ENCODE measurements at regions not wholly inside any gene's neighbourhood (a gene's known extent, or its start where the extent isn't known, plus 50 kb on each side); places are given as distances from the start of the nearest gene placed in this dataset.

DNA sequence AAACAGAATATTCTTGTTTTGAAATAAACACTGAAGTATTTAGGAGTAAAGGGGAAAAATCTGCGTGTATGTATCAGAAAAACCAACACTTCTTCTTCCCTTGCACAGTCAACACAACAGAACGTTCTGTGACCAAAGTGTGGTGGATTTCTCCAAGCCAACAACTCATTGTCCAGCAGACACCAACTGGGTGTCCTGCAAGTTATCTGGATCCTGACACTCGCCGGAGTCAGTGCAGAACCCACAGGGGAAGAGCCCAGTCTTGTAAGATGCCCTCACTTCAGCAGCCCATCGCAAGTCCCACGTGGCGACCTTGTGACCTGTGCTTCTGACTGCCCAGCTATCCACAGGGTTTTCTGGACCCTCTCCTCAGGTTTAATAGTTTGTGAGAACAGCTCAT, 630.7 kb upstream of the ZFP42 start:
- TF ChIP-seq, protein P1, sequence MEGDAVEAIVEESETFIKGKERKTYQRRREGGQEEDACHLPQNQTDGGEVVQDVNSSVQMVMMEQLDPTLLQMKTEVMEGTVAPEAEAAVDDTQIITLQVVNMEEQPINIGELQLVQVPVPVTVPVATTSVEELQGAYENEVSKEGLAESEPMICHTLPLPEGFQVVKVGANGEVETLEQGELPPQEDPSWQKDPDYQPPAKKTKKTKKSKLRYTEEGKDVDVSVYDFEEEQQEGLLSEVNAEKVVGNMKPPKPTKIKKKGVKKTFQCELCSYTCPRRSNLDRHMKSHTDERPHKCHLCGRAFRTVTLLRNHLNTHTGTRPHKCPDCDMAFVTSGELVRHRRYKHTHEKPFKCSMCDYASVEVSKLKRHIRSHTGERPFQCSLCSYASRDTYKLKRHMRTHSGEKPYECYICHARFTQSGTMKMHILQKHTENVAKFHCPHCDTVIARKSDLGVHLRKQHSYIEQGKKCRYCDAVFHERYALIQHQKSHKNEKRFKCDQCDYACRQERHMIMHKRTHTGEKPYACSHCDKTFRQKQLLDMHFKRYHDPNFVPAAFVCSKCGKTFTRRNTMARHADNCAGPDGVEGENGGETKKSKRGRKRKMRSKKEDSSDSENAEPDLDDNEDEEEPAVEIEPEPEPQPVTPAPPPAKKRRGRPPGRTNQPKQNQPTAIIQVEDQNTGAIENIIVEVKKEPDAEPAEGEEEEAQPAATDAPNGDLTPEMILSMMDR (IDR thresholded peaks at IDR 0.05) = no peak
- no peaks in the 10 kb centered on the region for H3K9me3 ChIP-seq
- ATAC-seq (ENCODE audit: insufficient number of reproducible peaks, low FRiP score, low read depth) (no peak), DNase-seq (ENCODE audit: low spot score) (no peak)
- H3K27ac ChIP-seq = no peak overlapping the region
- no peak overlapping the region for H3K4me3 ChIP-seq
- H3K27me3 ChIP-seq (replicated peaks; ENCODE audit: insufficient read depth) = no peaks in the 10 kb centered on the region
- H3K36me3 ChIP-seq = no peaks in the 10 kb centered on the region
- no peaks in the 10 kb centered on the region for H3K4me1 ChIP-seq (ENCODE audit: control insufficient read depth in 1 of 2, low read depth in 2 of 2)

DNA sequence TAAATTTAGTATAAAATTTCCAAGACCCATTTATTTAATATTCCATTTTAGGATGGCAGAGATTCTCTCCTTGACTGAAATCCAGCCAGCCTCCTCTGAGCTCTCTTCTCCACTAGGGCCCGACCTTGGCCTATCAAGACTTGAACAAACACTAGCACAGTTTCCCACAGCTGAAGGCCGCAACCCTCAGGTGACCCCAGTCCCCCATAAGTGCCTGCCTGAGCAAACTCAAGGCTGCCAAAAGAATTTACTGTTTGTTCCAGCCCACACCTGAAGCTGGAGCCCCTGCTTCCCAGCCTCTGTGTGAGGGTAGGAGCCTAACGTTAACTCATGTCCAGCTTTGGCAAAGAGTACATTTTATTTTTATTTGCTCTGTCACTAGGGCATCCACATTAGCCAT, 629.0 kb upstream of the ZFP42 start:
- Histone ChIP-seq H3K9me3 (no peaks in the 10 kb centered on the region), H3K4me3 (no peak overlapping the region), H3K27me3 (replicated peaks; ENCODE audit: insufficient read depth) (no peaks in the 10 kb centered on the region), H3K36me3 (no peaks in the 10 kb centered on the region), H3K27ac (no peak overlapping the region), H3K4me1 (ENCODE audit: control insufficient read depth in 1 of 2, low read depth in 2 of 2) (no peaks in the 10 kb centered on the region)
- no peak for DNase-seq (ENCODE audit: low spot score)
- ATAC-seq (ENCODE audit: insufficient number of reproducible peaks, low FRiP score, low read depth) = no peak
- TF ChIP-seq, protein P1 (IDR thresholded peaks at IDR 0.05) = no peak

DNA sequence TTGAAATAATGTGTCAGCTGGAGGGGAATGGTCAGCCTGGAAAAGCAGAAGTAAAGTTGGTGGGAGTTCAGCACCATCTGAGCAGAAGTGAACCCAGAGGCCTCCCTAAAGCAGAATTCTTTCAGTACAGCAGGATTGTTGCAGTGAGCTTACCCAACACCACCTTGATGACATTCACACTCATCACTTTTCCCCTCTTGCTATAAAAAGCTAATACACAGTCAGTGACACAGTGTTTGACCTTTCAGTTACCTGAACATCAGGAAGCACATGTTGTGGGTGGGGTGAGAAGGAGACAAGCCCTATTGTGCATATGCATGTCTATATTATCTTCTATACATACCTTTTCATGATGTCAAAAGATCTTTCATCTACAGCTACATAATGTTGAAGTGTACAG, 624.7 kb upstream of the ZFP42 start:
- Histone ChIP-seq H3K36me3 (no peaks in the 10 kb centered on the region), H3K27ac (no peak overlapping the region), H3K9me3 (no peaks in the 10 kb centered on the region), H3K4me1 (ENCODE audit: control insufficient read depth in 1 of 2, low read depth in 2 of 2) (no peaks in the 10 kb centered on the region), H3K27me3 (replicated peaks; ENCODE audit: insufficient read depth) (no peaks in the 10 kb centered on the region), H3K4me3 (no peak overlapping the region)
- DNase-seq (ENCODE audit: low spot score) (no peak), ATAC-seq (ENCODE audit: insufficient number of reproducible peaks, low FRiP score, low read depth) (no peak)
- TF ChIP-seq, protein P1 (IDR thresholded peaks at IDR 0.05) = no peak

DNA sequence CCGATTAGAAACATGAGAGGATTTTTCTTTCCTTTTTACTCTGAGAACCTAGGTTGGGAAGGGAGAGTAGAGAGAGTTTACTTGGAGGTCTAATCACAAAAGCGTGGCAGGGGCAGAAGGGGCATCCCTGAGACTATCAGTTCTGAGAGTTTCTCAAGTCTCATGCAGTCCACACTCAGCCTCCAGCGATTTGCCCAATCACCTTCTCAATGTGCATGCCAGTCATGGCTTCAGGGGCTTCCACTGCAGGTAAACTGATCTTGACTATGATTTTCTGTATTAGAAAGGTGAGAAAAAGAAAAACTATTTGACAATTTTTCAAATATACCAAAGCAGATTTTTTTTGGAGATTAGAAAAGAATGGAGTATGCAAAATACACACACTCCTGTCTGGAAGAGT, 617.1 kb upstream of the ZFP42 start:
- Histone ChIP-seq H3K4me3 (no peak overlapping the region), H3K4me1 (ENCODE audit: control insufficient read depth in 1 of 2, low read depth in 2 of 2) (no peaks in the 10 kb centered on the region), H3K36me3 (no peaks in the 10 kb centered on the region), H3K27ac (no peak overlapping the region), H3K27me3 (replicated peaks; ENCODE audit: insufficient read depth) (no peaks in the 10 kb centered on the region), H3K9me3 (no peaks in the 10 kb centered on the region)
- no peak for ATAC-seq (ENCODE audit: insufficient number of reproducible peaks, low FRiP score, low read depth)
- no peak for DNase-seq (ENCODE audit: low spot score)
- TF ChIP-seq, protein P1 (IDR thresholded peaks at IDR 0.05) = no peak

GRCh38 chr4:187380181-187380581, 615.4 kb upstream of the ZFP42 start:
- DNase-seq (ENCODE audit: low spot score) (no peak), ATAC-seq (ENCODE audit: insufficient number of reproducible peaks, low FRiP score, low read depth) (no peak)
- Histone ChIP-seq H3K4me3 (no peak overlapping the region), H3K27me3 (replicated peaks; ENCODE audit: insufficient read depth) (no peaks in the 10 kb centered on the region), H3K27ac (no peak overlapping the region), H3K4me1 (ENCODE audit: control insufficient read depth in 1 of 2, low read depth in 2 of 2) (no peaks in the 10 kb centered on the region), H3K36me3 (no peaks in the 10 kb centered on the region), H3K9me3 (no peaks in the 10 kb centered on the region)
- TF ChIP-seq, protein P1 (IDR thresholded peaks at IDR 0.05) = no peak

Measured in thoracic aorta (tissue), 2 donors.